GM18511 (cell line): ENCODE measurements at regions not wholly inside any gene's neighbourhood (a gene's known extent, or its start where the extent isn't known, plus 50 kb on each side); places are given as distances from the start of the nearest gene placed in this dataset.
"Not testable (repeated sequence)": the region's sequence is repeated elsewhere in the genome, so short reads cannot be mapped to it uniquely, and the experiment has no call there.

Experiments
- ATAC-seq: cut with Tn5 transposase; IDR thresholded peaks from one replicate; pipeline ENCODE4 v1.9.1; 2021; ENCODE audit warnings: mild to moderate bottlenecking, moderate library complexity; ENCODE audit not compliant: unreplicated experiment

DNA sequence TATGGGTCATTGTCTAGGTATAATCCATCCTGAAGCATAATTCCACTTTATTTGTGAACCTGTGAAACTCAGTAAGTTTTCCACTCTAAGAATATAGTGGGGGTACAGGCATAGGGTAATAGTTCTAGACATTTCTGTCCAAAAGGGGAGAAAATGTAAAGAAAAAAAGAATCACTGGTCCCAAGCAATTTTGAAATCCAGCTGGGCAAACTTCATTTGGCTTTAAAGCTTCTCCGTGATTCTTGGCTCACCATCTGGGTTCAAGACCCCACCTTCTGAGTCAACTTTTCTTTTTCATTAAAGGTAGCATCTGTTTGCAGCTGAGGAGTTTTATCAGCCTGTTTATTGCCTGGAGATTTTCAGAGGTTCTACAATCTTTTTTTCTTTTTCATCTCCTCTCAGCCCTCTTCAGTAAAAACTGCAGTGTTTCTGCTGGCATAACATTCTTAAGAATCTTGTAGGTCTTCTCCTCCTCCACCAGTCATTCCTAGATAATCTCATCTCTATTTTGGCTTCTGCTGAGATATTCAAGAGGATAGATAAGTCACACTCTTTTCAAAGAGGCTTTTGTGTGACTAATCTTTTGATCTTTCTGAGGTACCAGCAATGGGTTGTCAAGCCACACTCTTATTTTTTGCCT is 126.1 kb upstream of the PITX1 start:
- ATAC-seq: no peak

DNA sequence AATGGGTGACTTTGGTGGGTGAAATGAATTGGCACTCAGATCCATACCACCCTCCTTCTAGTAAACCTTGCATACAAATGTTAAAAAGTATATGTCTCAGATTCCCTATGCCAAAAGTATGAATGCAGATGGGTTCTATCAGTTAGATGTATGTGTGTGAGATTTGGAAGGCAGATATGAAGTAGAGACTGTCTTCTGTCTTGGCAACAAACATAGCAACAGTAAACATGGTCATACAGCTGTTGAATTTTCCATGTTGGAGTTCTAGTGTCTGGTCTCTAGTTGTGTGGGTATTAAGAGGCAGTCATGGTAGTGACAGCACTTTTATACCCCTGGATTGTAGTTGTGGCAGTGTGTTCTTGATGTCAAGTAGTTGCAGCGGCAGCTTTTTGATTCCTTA is 125.6 kb upstream of the PITX1 start:
- no peak for ATAC-seq

DNA sequence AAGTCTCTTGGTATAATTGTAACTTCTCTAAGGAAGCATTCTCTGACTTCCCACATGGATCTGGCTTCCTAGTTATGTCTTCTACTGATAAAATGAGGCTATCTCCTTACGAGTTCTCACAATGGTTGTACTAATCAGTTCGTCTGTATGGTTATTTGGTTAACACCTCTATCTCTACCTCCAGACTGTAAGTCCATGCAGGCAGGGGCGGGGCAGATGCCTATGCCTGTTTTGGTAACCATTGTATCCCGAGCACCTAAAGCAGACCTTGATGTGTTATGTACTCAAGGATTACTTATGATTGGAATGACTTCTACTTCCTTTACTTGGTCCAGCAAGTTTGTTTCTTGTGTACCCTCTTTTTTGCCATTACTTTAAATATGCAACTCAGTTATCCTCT is 125.0 kb upstream of the PITX1 start:
- ATAC-seq: no peak

DNA sequence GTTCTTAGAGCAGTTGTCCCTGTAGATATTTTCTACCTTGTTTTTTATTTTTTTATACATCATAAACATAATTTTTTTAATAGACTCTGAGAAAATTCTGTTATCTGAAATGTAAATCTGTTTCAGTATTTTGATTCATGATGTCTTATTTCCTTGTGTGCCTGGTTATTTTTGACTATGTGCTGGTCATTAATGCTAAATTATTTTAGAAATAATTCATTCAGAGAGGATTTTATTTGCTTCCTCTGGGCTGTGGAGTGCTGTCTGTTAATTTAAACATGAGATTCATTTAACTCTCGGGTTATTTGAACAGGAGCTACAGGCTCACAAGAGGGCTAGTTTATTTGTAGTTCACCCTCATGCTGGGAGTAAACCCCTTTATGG is 124.3 kb upstream of the PITX1 start:
- ATAC-seq: no peak

DNA sequence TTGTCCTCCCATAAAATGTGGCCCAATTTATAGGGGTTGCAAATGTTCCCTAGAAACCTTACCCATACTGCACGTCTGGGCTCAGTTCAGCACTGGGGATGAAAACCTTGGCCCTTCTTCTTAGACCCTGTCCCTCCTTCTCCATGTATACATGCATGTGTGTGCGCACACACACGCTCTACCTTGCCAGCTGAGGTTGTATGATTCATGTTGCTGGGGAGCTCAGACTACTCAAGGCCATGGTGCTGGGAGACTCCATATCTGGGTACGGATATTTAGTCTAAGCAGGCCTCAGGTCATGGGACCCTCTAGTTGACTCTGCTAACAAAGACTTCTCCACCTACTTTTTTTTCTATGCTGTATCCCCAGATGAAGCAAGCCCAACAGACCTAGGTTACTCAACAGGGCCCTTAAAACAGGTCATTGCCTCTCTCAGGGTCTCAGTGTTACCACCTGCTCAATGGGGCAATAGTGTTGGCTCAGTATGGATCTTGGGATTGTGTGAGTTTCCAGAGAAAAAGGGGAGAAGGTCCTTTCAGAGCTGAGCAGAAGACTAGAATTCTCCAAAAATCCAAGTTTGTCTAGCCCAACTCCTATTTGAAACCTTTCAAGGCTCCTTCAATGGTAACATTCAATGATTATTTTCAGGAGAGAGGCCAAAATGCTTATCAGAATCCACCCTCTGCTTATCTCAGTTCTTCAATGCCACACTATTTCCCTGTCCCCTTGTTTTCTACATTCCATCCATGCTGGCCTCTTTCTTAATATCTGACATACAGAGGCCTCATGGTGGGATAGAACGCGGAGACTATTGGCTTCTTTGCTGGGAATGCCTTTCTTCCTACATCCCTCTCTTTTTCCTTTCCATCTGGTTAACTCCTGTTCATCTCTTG is 123.6 kb upstream of the PITX1 start:
- ATAC-seq: no peak

DNA sequence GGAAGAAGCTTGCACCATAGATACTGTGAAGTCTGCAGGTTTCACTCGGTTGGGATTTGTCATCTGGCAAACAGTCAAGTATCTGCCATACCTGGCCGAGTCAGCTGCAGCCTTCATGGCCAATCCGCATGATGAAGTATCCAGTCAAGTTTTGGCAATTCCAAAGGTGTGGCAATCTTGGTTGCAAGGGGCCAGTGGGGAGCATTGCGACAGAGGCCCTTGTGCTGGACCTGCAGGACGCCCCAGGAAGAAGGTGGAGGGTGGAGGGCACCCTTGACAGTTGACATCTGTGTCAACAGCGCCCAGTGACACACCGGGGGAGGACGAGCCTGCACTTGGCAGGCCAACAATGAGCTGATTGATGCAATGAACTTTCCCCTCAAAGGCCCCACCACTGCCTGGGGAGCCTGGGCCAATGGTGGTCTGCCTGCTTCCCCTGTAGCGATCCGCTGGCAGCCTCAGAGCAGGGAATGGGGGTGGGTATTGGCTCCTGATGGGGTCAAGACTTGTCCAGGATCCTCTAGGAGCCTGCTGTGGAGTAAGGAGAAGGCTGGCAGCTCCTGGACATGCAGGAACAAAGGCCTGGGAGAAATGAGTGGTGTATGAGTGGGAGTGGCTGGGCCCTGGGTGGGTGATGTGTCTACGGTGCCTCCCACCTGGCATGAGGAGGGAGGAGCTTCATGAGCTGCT is 122.8 kb upstream of the PITX1 start:
- no peak for ATAC-seq

DNA sequence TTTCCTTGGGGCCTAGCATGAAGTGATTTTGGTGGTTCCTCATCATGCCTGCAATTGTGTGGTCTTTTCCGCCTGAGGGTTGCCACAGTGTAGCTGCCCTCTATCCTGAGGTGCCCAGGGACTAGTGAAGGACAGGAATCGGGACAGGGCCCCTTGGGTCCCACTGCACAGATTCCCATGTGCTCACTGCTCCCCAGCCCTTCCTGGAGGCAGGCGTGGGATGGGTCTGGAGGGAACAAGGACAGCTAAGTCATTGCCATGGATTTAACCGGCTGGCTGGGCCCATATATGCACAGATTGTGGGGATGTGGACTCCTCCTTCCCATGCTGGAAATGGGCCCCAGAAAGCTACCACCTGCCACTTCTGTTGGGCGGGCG is 122.3 kb upstream of the PITX1 start:
- no peak for ATAC-seq

DNA sequence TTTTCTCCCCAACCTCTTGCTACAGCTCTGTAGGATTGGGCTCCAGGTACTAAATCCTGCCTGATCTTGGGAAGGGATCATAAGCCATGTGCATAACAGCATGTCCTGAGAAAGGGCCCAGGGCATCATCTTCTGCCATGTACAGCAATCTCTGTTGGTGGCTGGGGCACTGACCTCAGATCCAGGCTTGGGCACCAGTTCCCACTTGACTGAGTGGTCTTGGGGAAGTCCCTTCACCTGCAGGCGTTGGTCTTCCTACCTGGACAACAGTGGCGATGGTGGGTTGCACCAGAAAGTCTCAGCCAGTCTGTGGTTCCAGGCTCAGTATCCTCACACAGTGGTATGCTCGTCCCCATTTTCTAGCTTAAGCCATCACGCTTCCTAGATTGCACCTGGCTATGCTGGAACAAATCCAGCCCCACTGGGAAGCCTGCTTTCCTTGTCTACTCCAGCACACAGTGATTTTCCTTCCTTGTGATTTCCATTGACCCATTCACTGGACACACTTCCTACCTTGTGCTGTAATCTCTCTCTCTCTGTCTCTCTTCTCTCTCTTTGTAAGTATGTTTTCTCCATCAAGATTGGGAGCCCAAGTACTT is 121.7 kb upstream of the PITX1 start:
- no peak for ATAC-seq

DNA sequence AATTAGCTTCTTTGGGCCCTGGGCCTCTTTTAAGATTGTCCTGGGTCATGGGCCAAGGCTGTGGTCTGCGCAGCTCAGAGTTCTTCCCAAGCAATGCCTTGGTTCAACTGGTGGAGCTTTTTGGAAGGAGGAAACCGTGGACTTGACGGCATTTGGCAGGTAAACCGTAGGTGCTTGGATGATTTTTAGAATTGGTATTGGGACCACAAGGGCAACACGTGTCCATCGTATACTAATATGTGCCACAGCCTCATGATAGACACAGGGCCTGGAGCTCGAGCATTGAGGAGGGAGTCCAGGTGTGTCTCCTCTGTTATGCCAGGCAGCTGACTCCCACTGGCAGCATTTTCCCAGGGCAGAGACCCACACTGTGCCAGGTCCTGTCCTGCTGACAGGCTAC is 120.9 kb upstream of the PITX1 start:
- no peak for ATAC-seq

DNA sequence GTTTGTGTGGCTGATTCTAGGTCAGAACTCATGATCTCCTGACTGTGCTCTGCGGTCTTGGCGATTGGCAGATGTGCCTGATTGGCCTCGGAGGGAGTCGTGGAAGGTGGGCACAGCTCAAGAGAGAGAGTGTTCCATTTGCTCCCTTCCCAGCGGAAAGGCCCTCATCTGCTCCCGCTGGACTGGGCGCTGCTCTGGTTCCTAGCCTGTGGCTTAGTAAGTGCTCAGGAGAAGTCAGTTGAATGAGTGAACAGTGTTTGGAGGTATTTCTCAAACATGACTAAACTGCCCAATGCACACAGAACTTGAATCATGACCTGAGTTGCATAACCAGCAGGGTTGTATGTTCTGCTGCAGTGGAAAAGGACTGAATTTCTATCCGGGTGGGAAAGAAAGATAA is 120.2 kb upstream of the PITX1 start:
- ATAC-seq: no peak

DNA sequence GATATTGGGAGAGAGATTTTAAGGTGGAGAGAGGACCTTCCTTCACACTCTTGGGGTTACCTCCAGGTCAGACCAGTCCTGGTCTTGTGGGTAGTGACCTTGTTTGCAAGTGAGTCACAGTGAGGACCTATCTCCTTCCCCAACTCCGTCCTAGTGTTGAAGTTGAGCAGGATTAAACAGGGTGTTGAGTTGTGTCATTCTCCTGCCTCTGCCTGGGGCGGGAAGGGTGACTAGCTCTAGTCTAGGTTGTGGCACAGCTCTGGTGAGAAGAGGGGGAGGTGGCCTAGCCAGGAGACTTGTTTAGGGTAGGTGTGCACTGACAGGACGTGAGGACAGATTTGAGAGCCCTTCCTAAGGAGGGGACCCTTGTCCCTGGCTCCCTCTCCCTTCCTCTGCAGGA is 119.6 kb upstream of the PITX1 start:
- ATAC-seq: no peak

DNA sequence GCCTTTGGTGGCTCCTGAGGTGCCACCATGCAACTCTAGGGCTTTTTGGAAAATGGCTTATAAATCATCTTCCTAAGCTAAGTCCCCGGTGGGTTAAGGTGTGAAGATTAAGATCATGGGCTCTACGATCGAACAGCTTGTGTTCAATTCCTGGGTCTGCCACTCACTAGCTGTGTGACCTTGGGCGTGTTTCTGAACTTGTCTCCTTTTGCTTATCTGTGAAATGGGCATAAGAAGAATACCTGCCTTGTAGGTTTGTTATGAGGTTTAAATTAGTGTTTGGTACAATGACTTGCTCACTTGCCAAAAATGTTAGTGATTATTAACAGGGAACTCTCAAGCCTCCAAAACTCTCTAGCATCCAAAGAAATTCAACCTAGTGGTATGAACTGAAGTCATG is 119.2 kb upstream of the PITX1 start:
- ATAC-seq: no peak

DNA sequence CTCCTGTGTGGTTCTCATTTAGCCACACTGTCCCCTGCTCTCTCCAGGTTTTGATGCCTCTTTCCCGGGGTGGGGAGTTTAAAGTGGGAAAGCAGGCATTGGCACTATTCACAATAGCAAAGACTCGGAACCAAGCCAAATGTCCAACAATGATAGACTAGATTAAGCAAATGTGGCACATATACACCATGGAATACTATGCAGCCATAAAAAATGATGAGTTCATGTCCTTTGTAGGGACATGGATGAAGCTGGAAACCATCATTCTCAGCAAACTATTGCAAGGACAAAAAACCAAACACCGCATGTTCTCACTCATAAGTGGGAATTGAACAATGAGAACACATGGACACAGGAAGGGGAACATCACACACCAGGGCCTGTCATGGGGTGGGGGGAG is 117.6 kb upstream of the PITX1 start:
- ATAC-seq: not testable (repeated sequence)

DNA sequence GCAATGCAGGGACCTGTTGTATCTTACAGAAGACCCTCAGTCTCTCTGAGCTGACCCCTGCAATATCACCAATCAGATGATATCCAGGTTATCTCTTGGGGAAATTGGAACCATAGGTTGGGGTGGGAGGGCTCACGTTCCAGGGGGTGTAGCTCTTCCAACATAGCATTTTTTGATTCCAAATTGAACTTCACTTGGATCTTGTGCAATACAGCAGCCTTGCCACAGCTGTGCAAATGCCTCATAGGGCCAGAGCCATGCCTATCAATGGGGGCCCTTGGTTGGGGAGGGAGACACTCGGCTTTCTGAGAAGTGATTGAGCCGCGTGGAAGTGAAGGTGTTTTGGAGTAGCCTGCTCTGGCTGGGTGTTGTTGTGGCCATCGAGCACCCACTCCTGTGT is 117.2 kb upstream of the PITX1 start:
- ATAC-seq: no peak

DNA sequence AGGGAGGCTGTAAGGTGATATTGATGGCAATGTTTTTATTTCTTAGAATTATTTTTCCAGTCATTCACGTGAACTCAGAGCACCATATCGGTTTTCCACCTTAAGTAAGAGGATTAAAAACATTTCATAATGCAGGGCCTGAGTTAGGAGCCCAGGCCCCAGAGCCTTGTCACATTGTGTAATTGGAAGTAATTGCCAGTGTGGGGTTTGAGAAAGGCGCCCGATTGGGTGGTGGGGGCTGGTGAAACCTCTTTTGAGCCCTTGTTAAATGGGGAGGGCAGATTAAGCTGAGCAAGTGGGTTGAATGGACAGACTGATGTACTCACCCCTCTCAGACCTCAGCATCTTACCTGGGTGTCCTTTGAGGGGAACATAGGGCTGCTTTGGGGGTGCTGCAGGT is 116.7 kb upstream of the PITX1 start:
- ATAC-seq: no peak

DNA sequence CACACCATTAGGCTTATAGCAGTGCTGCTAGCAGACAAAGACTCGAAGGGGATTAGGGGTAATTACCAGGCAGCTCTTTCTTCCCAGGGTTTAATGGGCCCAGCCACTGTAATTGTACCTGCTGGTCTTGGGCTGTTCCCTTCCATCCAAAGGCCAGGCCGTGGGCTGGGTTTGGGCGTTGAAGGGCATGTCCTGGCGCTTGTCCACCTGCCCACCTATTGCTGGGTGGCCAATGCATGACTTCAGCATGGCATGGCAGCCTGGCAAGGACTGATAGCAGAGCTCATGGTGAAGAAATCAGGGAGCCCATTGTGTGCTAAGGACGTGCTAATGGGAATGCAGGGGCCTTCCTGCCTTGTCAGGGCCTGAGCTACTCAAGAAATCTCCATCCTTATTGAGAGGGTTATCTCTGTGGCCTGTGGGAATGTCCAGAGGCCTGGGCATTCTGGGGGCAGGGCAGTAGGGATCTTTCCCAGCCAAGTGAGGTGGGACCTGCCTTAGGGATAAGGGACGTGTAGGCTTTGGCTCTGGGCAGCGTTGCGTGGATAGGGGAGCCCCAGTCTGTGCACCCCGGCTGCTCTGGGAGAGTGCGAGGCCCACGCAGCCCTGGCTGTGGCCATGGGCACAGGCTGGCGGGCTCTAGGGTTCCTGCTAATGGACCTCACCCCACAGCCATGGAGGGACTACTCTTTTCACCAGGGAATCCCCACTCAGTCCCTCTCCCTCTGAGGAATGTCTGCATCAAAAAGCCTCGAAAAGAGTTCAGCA is 116.1 kb upstream of the PITX1 start:
- no peak for ATAC-seq

DNA sequence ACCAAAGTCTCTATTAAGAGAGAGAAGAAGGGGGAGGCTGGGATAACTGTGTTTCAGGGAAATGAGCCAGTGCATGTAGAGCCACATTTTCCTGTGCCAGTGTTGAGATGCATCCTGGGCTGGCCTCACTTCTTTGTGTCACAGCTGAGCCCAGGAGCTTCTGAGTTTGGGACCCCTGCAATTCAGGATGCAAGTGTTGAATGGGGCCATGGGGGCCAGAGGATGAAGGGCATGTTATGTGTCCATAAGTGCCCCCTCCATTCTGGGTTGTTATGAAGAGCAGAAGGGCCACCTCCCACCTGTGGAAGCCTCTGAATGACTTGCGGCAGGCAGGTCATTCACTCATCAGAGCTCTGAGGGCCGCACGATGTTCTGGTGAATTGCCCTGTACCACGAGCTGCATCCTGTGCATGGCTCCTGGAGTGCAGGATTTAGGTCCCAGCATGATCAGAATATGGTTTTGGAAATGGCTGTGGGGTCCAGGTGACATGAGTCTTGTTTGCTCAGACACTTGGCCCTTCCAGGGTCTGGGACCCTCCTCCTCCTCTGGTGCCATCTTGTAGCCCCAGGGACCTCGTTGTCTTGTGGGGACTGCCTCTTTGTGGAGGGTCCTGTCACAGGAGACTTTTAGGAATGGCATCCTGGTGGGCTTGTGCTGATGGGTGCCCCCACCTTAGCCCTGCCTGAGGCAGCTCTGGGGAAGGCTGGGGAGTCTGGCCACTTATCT is 115.4 kb upstream of the PITX1 start:
- ATAC-seq: no peak

DNA sequence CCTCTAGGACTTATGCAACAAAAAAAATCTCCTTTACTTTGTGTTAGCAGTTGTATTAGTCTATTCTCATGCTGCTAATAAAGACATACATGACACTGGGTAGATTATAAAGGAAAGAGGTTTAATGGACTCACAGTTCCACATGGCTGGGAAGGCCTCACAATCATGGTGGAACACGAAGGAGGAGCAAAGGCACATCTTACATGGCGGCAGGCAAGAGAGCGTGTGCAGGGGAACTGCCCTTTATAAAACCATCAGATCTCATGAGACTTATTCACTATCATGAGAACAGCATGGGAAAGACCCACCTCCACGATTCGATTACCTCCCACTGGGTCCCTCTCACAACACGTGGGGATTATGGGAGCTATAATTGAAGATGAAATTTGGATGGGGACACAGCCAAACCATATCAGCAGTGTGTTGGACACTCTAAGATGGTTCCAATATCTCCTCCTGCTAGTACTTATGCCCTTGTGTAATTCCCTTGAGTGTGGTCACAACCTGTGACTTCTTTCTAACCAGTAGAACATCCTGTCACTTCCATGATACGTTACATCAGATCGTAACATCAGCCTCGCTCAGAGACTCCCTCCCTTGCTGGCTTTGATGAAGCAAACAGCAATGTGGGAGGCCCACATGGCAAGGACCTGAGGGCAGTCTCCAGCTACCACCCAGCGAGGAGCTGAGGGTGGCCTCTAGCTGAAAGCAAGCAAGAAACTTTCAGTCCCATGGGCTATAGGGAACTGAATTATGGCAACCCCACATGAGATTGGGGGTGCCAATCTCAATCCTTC is 113.5 kb upstream of the PITX1 start:
- no peak for ATAC-seq

DNA sequence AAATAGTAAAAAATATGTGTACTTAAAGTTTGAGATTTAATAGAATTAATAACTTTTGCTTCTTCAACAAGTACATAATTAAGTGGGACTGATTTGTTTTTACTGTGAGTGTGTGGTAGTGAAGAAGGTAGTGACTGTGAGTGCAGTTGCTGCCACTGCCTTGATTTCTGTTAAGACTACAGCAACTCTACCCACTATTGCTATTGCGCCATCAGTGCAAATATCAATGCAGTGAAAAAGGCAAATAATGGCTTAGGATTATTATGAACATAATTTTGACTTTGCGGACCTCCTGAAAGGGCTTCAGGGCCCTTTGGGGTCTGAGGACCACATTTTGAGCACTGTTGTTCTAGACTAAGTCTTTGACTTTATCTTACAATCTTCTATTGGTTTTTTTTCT is 112.0 kb upstream of the PITX1 start:
- no peak for ATAC-seq
